HEK293 (cell line): ENCODE measurements at regions not wholly inside any gene's neighbourhood (a gene's known extent, or its start where the extent isn't known, plus 50 kb on each side); places are given as distances from the start of the nearest gene placed in this dataset.
"Not testable (repeated sequence)": the region's sequence is repeated elsewhere in the genome, so short reads cannot be mapped to it uniquely, and the experiment has no call there.

Experiments used
- CTCF ChIA-PET: fragments of 350-600 bp; formaldehyde crosslinking; extraction: SDS; loops from one replicate; lab custom pipeline; 2021; ENCODE audit warnings: antibody characterized with exemption; lab: Yijun Ruan, JAX
- POLR2A ChIA-PET: fragments of 300-600 bp; formaldehyde crosslinking; extraction: SDS; loops from one replicate; lab custom pipeline; 2020; ENCODE audit warnings: antibody characterized with exemption, inconsistent platforms; lab: Yijun Ruan, JAX
- H3K27ac ChIP-seq: fragments of 200-500 bp; sonication (Bioruptor generic); 2 replicates; pipeline ENCODE4 v1.5.1; 2014; ENCODE audit warnings: low read depth, low read length, control low read depth, inconsistent platforms; ENCODE audit errors: extremely low read depth
- H3K36me3 ChIP-seq, 2 experiments: fragments of 200-500 bp in 1 of 2; sonication (Bioruptor generic) in 1 of 2; 1 replicate in 1 of 2; 2 replicates in 1 of 2; pipeline ENCODE4 v1.5.1; 2014 to 2017; ENCODE audit warnings: inconsistent platforms in 2 of 2, low read length in 2 of 2; ENCODE audit not compliant: control insufficient read depth in 2 of 2, insufficient read depth in 1 of 2
- H3K4me1 ChIP-seq: fragments of 200-500 bp; sonication (Bioruptor generic); 2 replicates; pipeline ENCODE4 v1.5.1; 2014; ENCODE audit warnings: mild to moderate bottlenecking, low read length, inconsistent platforms; ENCODE audit not compliant: control insufficient read depth, insufficient read depth
- H3K4me3 ChIP-seq: 2 replicates; pipeline ENCODE4 v1.5.1; 2011; ENCODE audit warnings: low read depth, mild to moderate bottlenecking, control low read depth, low read length, moderate library complexity
- H3K9me3 ChIP-seq: fragments of 200-500 bp; sonication (Bioruptor generic); 2 replicates; pipeline ENCODE4 v1.5.1; 2014; ENCODE audit warnings: low read depth, low read length, inconsistent platforms; ENCODE audit not compliant: control insufficient read depth, insufficient read depth
- CTCF ChIP-seq: fragments of 450-650 bp; formaldehyde crosslinking; IDR thresholded peaks from 2 replicates; pipeline ENCODE4 v1.5.1; 2016; ENCODE audit warnings: missing biosample characterization, missing genetic modification characterization
- KLF7 ChIP-seq: fragments of 450-650 bp; formaldehyde crosslinking; IDR thresholded peaks from 2 replicates; pipeline ENCODE4 v1.5.1; 2016; ENCODE audit warnings: missing biosample characterization, missing genetic modification characterization, borderline replicate concordance
- OVOL3 ChIP-seq: fragments of 450-650 bp; formaldehyde crosslinking; IDR thresholded peaks from 2 replicates; pipeline ENCODE4 v1.5.1; 2016; ENCODE audit warnings: missing biosample characterization, missing genetic modification characterization
- ZBTB17 ChIP-seq: fragments of 450-650 bp; formaldehyde crosslinking; IDR thresholded peaks from 2 replicates; pipeline ENCODE4 v1.5.1; 2016; ENCODE audit warnings: missing biosample characterization, missing genetic modification characterization
- ZNF146 ChIP-seq: fragments of 450-650 bp; formaldehyde crosslinking; IDR thresholded peaks from 2 replicates; pipeline ENCODE4 v1.5.1; 2016; ENCODE audit warnings: missing biosample characterization, missing genetic modification characterization
- ZNF266 ChIP-seq: fragments of 450-650 bp; formaldehyde crosslinking; IDR thresholded peaks from 2 replicates; pipeline ENCODE4 v1.5.1; 2016; ENCODE audit warnings: missing biosample characterization, missing genetic modification characterization, low read depth
- ZNF621 ChIP-seq: fragments of 450-650 bp; formaldehyde crosslinking; IDR thresholded peaks from 2 replicates; pipeline ENCODE4 v1.5.1; 2017; ENCODE audit warnings: missing biosample characterization, missing genetic modification characterization
- ZNF626 ChIP-seq: fragments of 450-650 bp; sonication (Bioruptor Pico); formaldehyde crosslinking; IDR thresholded peaks from 2 replicates; pipeline ENCODE4 v1.5.1; 2018; ENCODE audit warnings: missing biosample characterization, missing genetic modification characterization, inconsistent platforms
- ZNF654 ChIP-seq: fragments of 450-650 bp; formaldehyde crosslinking; IDR thresholded peaks from 2 replicates; pipeline ENCODE4 v1.5.1; 2016; ENCODE audit warnings: low read depth, missing biosample characterization, missing genetic modification characterization
- ZNF76 ChIP-seq: fragments of 450-650 bp; formaldehyde crosslinking; IDR thresholded peaks from 2 replicates; pipeline ENCODE4; 2016; ENCODE audit warnings: low read depth, missing biosample characterization, missing genetic modification characterization, borderline replicate concordance

- ChIA-PET CTCF (interaction anchor here (0.8 to 1.7 kb wide), 3 partner anchors 36 to 373 kb away, joined by 3 to 5 read pairs (median 3); no protein-coding TSS in a partner anchor), POLR2A (no interaction called here)
- TF ChIP-seq ZNF266 (tag by site-specific recombination) (no peak), KLF7 (tag by site-specific recombination) (no peak), ZBTB17 (tag by site-specific recombination) (no peak), ZNF621 (tag by site-specific recombination) (no peak), OVOL3 (tag by site-specific recombination) (no peak), ZNF626 (no peak), ZNF76 (tag by site-specific recombination) (no peak)
- Histone ChIP-seq H3K4me3 (no peak overlapping the region), H3K36me3 (no peaks in the 10 kb centered on the region), H3K27ac (no peak overlapping the region), H3K9me3 (no peaks in the 10 kb centered on the region), H3K4me1 (no peaks in the 10 kb centered on the region)
Observed at GRCh38 chr13:25001476-25002206, 94.3 kb upstream of the PABPC3 start.

- H3K4me1 ChIP-seq, POLR2A ChIA-PET, H3K9me3 ChIP-seq, H3K36me3 ChIP-seq, H3K4me3 ChIP-seq, H3K27ac ChIP-seq: not testable (repeated sequence)
- CTCF ChIA-PET = interaction anchor here (0.6 to 1.7 kb wide), 4 partner anchors 11 to 373 kb away, joined by 3 read pairs; no protein-coding TSS in a partner anchor
Observed at GRCh38 chr13:25002311-25002710, 93.6 kb upstream of the PABPC3 start.

- CTCF ChIA-PET = interaction anchor here (0.6 to 2.1 kb wide), 10 partner anchors 9 to 171 kb away, joined by 3 to 9 read pairs (median 4); no protein-coding TSS in a partner anchor
- H3K4me3 ChIP-seq, H3K27ac ChIP-seq, POLR2A ChIA-PET, H3K36me3 ChIP-seq, H3K9me3 ChIP-seq, H3K4me1 ChIP-seq: not testable (repeated sequence)
Observed at GRCh38 chr13:25004489-25004888, 91.4 kb upstream of the PABPC3 start.

GRCh38 chr13:25005050-25005497 is 90.9 kb upstream of the PABPC3 start:
- TF ChIP-seq CTCF (tag by site-specific recombination) (peak; percentile 66), ZNF654 (tag by site-specific recombination) (peak; percentile 52; the same call in 1 of the 2 replicates)
- H3K27ac ChIP-seq, POLR2A ChIA-PET, H3K4me3 ChIP-seq, H3K4me1 ChIP-seq, H3K9me3 ChIP-seq, H3K36me3 ChIP-seq: not testable (repeated sequence)
- CTCF ChIA-PET = interaction anchor here (0.6 to 2.1 kb wide), 13 partner anchors 9 to 361 kb away, joined by 3 to 9 read pairs (median 4); no protein-coding TSS in a partner anchor

- POLR2A ChIA-PET = not testable (repeated sequence)
- CTCF ChIA-PET = interaction anchor here (0.6 to 0.8 kb wide), 2 partner anchors 19 to 105 kb away, joined by 3 read pairs; no protein-coding TSS in a partner anchor
Observed at GRCh38 chr13:25007389-25007788, 88.5 kb upstream of the PABPC3 start.

GRCh38 chr13:25014398-25014973 is 81.5 kb upstream of the PABPC3 start:
- CTCF ChIA-PET = interaction anchor here (0.7 to 0.9 kb wide), 4 partner anchors 10 to 560 kb away, joined by 3 to 5 read pairs (median 4); no protein-coding TSS in a partner anchor
- H3K4me3 ChIP-seq, H3K27ac ChIP-seq, H3K36me3 ChIP-seq, H3K4me1 ChIP-seq, POLR2A ChIA-PET, H3K9me3 ChIP-seq: not testable (repeated sequence)

More at GRCh38 chr13:25007389-25007788, 88.5 kb upstream of the PABPC3 start:
- not testable (repeated sequence) for H3K27ac ChIP-seq, H3K4me3 ChIP-seq, H3K4me1 ChIP-seq, H3K36me3 ChIP-seq
- peak; percentile 80 for TF ChIP-seq ZNF146 (tag by site-specific recombination)
- TF ChIP-seq, all 188 proteins: peak for 1; not testable (repeated sequence) for 187
- H3K9me3 ChIP-seq = not testable (repeated sequence)

GRCh38 chr13:25017176-25017575 is 78.8 kb upstream of the PABPC3 start:
- H3K27ac ChIP-seq, H3K9me3 ChIP-seq, H3K36me3 ChIP-seq, H3K4me1 ChIP-seq, POLR2A ChIA-PET, H3K4me3 ChIP-seq, CTCF ChIA-PET: not testable (repeated sequence)
